ENCODE measurements at regions not wholly inside any gene's neighbourhood (a gene's known extent, or its start where the extent isn't known, plus 50 kb on each side); places are given as distances from the start of the nearest gene placed in this dataset.
"Not testable (repeated sequence)": the region's sequence is repeated elsewhere in the genome, so short reads cannot be mapped to it uniquely, and the experiment has no call there.

GRCh38 chr4:3601992-3602391 lies 69.8 kb upstream of the LRPAP1 start:
- DNase-seq (no peak), ATAC-seq (no peak), FAIRE-seq (no peak)
- Histone ChIP-seq H3K27ac (no peak overlapping the region), H3K4me3 (no peak overlapping the region), H3K4me1 (no peaks in the 10 kb centered on the region), H3K36me3 (no peaks in the 10 kb centered on the region), H3K27me3 (no peaks in the 10 kb centered on the region), H3K9me3 (no peaks in the 10 kb centered on the region)
- 75 to 90% methylated on average over 3 of the region's 3 CpGs for WGBS, 2 donors
- intact Hi-C loops (cut with DNase I) = no loop called here
- TF ChIP-seq CTCF (IDR thresholded peaks at IDR 0.05) = no peak

GRCh38 chr4:3601108-3601690 lies 69.0 kb upstream of the LRPAP1 start:
- ATAC-seq; H3K9me3 ChIP-seq; H3K36me3 ChIP-seq; DNase-seq; H3K4me1 ChIP-seq; H3K27ac ChIP-seq; FAIRE-seq; intact Hi-C loops (cut with DNase I); H3K4me3 ChIP-seq; H3K27me3 ChIP-seq: not testable (repeated sequence)
- WGBS, 2 donors = 74 to 83% methylated on average over 12 of the region's 12 CpGs

- no peak for ATAC-seq
- Histone ChIP-seq H3K27ac (no peak overlapping the region), H3K4me3 (no peak overlapping the region), H3K27me3 (no peaks in the 10 kb centered on the region), H3K36me3 (no peaks in the 10 kb centered on the region), H3K4me1 (no peaks in the 10 kb centered on the region), H3K9me3 (no peaks in the 10 kb centered on the region)
- intact Hi-C loops (cut with DNase I) = no loop called here
- no peak for TF ChIP-seq CTCF (IDR thresholded peaks at IDR 0.05)
- 25 to 35% methylated on average over 5 to 9 of the region's 9 CpGs for WGBS, 2 donors
- no peak for DNase-seq
- no peak for FAIRE-seq
Measured at GRCh38 chr4:3599951-3600350, 67.7 kb upstream of the LRPAP1 start.

- no peak overlapping the region for H3K4me3 ChIP-seq
- ATAC-seq (no peak), FAIRE-seq (no peak), DNase-seq (no peak)
- intact Hi-C loops (cut with DNase I) = no loop called here
- H3K4me1 ChIP-seq = no peaks in the 10 kb centered on the region
- WGBS, 2 donors = 68 to 76% methylated on average over 8 of the region's 8 CpGs
- no peaks in the 10 kb centered on the region for H3K27me3 ChIP-seq
- TF ChIP-seq CTCF (IDR thresholded peaks at IDR 0.05) = no peak
- H3K36me3 ChIP-seq = no peaks in the 10 kb centered on the region
- no peaks in the 10 kb centered on the region for H3K9me3 ChIP-seq
- no peak overlapping the region for H3K27ac ChIP-seq
Measured at GRCh38 chr4:3598695-3599227, 66.5 kb upstream of the LRPAP1 start.

GRCh38 chr4:3597896-3598505 lies 65.8 kb upstream of the LRPAP1 start:
- 43 to 52% methylated on average over 11 to 13 of the region's 13 CpGs for WGBS, 2 donors
- intact Hi-C loops (cut with DNase I); H3K9me3 ChIP-seq; DNase-seq; H3K4me3 ChIP-seq; H3K4me1 ChIP-seq; FAIRE-seq; ATAC-seq; H3K27me3 ChIP-seq; H3K36me3 ChIP-seq; H3K27ac ChIP-seq: not testable (repeated sequence)

GRCh38 chr4:3596957-3597733 lies 64.9 kb upstream of the LRPAP1 start:
- H3K4me3 ChIP-seq; intact Hi-C loops (cut with DNase I); FAIRE-seq; H3K27me3 ChIP-seq; H3K27ac ChIP-seq; DNase-seq; ATAC-seq; H3K9me3 ChIP-seq; H3K36me3 ChIP-seq; H3K4me1 ChIP-seq: not testable (repeated sequence)
- WGBS, 2 donors = 45 to 56% methylated on average over 21 to 23 of the region's 23 CpGs

GRCh38 chr4:3595627-3596291 lies 63.5 kb upstream of the LRPAP1 start:
- DNase-seq; ATAC-seq; H3K27me3 ChIP-seq; H3K4me3 ChIP-seq; FAIRE-seq; intact Hi-C loops (cut with DNase I); H3K9me3 ChIP-seq; H3K27ac ChIP-seq; H3K36me3 ChIP-seq; H3K4me1 ChIP-seq: not testable (repeated sequence)
- 68 to 69% methylated on average over 23 to 25 of the region's 27 CpGs for WGBS, 2 donors

GRCh38 chr4:3594751-3595150 lies 62.5 kb upstream of the LRPAP1 start:
- H3K27ac ChIP-seq; DNase-seq; H3K27me3 ChIP-seq; H3K36me3 ChIP-seq; ATAC-seq; H3K4me3 ChIP-seq; FAIRE-seq; intact Hi-C loops (cut with DNase I); H3K4me1 ChIP-seq; H3K9me3 ChIP-seq: not testable (repeated sequence)
- WGBS, 2 donors = 70 to 71% methylated on average over 9 of the region's 9 CpGs

Data from pancreas (tissue), 10 donors.